SU-DHL-6 (cell line): ENCODE measurements at regions not wholly inside any gene's neighbourhood (a gene's known extent, or its start where the extent isn't known, plus 50 kb on each side); places are given as distances from the start of the nearest gene placed in this dataset.

Experiments used
- EZH2phosphoT487 ChIP-seq: fragments of 200-600 bp; sonication (generic), shearing (Covaris generic); conservative IDR thresholded peaks from 2 replicates; pipeline ENCODE4 v1.6.1; 2018; ENCODE audit warnings: mild to moderate bottlenecking, antibody characterized with exemption, low read length, moderate library complexity, mixed read lengths
- TF ChIP-seq, protein P1 (sequence below): fragments of 200-600 bp; sonication (generic); IDR thresholded peaks from one replicate; pipeline ENCODE4 v1.5.1; 2017; ENCODE audit warnings: antibody characterized with exemption, mild to moderate bottlenecking, low read length, moderate library complexity; ENCODE audit not compliant: insufficient read depth, poor library complexity, severe bottlenecking

DNA sequence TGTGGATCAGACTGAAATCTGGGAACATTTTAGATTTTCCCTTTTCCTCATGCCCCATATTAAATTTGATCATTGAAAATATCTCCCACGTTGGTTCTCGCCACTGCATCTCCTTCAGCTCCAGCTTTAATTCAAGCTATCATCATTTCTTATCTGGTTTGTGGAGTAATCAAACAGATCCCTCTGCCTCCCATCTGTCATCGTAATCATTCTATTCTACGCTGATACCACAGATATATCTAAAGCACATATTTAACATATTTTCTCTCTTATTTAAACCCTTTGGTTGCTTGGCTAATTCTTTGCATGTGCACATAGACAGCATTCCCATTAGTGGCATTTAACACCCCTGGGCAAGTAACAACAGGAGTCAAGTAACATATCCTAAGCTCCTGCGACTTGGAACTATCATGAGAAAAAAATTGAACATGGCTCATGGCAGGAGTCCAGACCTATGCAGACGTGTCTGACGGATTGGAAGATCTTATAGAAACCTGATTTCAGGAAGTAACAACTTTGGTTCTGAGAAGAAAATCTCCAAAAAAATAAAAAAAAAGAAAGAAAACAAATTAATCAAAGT is 158.8 kb upstream of the KYNU start:
- TF ChIP-seq, protein P1, sequence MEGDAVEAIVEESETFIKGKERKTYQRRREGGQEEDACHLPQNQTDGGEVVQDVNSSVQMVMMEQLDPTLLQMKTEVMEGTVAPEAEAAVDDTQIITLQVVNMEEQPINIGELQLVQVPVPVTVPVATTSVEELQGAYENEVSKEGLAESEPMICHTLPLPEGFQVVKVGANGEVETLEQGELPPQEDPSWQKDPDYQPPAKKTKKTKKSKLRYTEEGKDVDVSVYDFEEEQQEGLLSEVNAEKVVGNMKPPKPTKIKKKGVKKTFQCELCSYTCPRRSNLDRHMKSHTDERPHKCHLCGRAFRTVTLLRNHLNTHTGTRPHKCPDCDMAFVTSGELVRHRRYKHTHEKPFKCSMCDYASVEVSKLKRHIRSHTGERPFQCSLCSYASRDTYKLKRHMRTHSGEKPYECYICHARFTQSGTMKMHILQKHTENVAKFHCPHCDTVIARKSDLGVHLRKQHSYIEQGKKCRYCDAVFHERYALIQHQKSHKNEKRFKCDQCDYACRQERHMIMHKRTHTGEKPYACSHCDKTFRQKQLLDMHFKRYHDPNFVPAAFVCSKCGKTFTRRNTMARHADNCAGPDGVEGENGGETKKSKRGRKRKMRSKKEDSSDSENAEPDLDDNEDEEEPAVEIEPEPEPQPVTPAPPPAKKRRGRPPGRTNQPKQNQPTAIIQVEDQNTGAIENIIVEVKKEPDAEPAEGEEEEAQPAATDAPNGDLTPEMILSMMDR = no peak
- no peak for TF ChIP-seq EZH2phosphoT487
